ENCODE measurements at regions not wholly inside any gene's neighbourhood (a gene's known extent, or its start where the extent isn't known, plus 50 kb on each side); places are given as distances from the start of the nearest gene placed in this dataset.
"Not testable (repeated sequence)": the region's sequence is repeated elsewhere in the genome, so short reads cannot be mapped to it uniquely, and the experiment has no call there.

- DNase-seq = no peak
Observed at GRCh38 chr3:104069114-104069513, 1297.6 kb upstream of the ALCAM start.

GRCh38 chr3:104070906-104071305, 1295.8 kb upstream of the ALCAM start:
- no peak for DNase-seq

GRCh38 chr3:104080088-104080626, 1286.6 kb upstream of the ALCAM start:
- no peak for DNase-seq

GRCh38 chr3:104088738-104089137, 1278.0 kb upstream of the ALCAM start:
- DNase-seq = no peak

- DNase-seq = not testable (repeated sequence)
Observed at GRCh38 chr3:104089987-104090386, 1276.7 kb upstream of the ALCAM start.

- DNase-seq = no peak
Observed at GRCh38 chr3:104101736-104102135, 1265.0 kb upstream of the ALCAM start.

GRCh38 chr3:104102386-104102785, 1264.3 kb upstream of the ALCAM start:
- no peak for DNase-seq

GRCh38 chr3:104106276-104106675, 1260.4 kb upstream of the ALCAM start:
- DNase-seq = no peak

- no peak for DNase-seq
Observed at GRCh38 chr3:104108522-104108921, 1258.2 kb upstream of the ALCAM start.

GRCh38 chr3:104126463-104126862, 1240.2 kb upstream of the ALCAM start:
- no peak for DNase-seq

GRCh38 chr3:104126864-104127553, 1239.7 kb upstream of the ALCAM start:
- DNase-seq = no peak

- no peak for DNase-seq
Observed at GRCh38 chr3:104127830-104128229, 1238.9 kb upstream of the ALCAM start.

GRCh38 chr3:104132566-104133403, 1233.9 kb upstream of the ALCAM start:
- no peak for DNase-seq

- DNase-seq = no peak
Observed at GRCh38 chr3:104133630-104134029, 1233.1 kb upstream of the ALCAM start.

GRCh38 chr3:104137116-104137515, 1229.6 kb upstream of the ALCAM start:
- DNase-seq = no peak

- DNase-seq = no peak
Observed at GRCh38 chr3:104145164-104145563, 1221.5 kb upstream of the ALCAM start.

GRCh38 chr3:104149154-104149553, 1217.6 kb upstream of the ALCAM start:
- no peak for DNase-seq

- DNase-seq = no peak
Observed at GRCh38 chr3:104150724-104151123, 1216.0 kb upstream of the ALCAM start.

GRCh38 chr3:104154896-104155295, 1211.8 kb upstream of the ALCAM start:
- no peak for DNase-seq

GRCh38 chr3:104165866-104166265, 1200.8 kb upstream of the ALCAM start:
- DNase-seq = no peak

GRCh38 chr3:104168386-104168785, 1198.3 kb upstream of the ALCAM start:
- DNase-seq = no peak

- DNase-seq = no peak
Observed at GRCh38 chr3:104175696-104176095, 1191.0 kb upstream of the ALCAM start.

- no peak for DNase-seq
Observed at GRCh38 chr3:104176706-104177105, 1190.0 kb upstream of the ALCAM start.

- DNase-seq = no peak
Observed at GRCh38 chr3:104178680-104179079, 1188.0 kb upstream of the ALCAM start.
